ENCODE measurements at regions not wholly inside any gene's neighbourhood (a gene's known extent, or its start where the extent isn't known, plus 50 kb on each side); places are given as distances from the start of the nearest gene placed in this dataset.
"Not testable (repeated sequence)": the region's sequence is repeated elsewhere in the genome, so short reads cannot be mapped to it uniquely, and the experiment has no call there.

DNA sequence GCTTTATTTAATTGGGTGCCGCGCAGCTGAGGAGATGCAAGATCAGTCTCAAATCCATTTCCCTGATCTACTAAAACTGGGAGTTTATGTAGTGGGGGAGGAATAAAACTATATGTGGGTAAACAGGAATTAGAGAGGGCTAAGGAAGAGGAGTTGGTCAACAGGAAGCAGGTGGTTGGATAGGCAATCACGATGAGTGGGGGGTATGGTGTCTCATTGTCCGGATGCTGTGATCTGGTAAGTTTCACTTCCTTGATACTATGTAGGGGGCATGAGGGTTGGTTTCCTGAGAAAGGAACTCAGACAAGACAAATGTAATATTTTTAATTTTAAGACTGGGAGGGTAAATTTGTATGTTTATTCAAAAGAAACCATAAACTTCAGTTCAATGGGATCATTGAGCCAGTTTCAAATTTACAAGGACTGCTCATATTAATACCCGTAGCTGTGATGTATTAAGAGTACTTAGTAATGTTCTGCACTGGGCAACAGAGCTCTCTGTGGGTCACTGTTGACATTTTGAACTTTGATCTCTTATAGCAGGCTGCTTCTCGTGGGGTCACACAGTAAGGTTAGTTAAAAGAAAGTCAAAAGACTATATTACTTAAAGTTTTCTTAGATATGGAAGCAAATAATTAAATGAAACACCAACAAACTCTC, 786.2 kb upstream of the FBXO33 start:
- H3K9me3 Mint-ChIP-seq = peaks cover 4 to 30% (median 16%) of the 10 kb centered on the region in 7 donors
- ATAC-seq (ENCODE audit: low read depth in 2 of 2) (peak; percentile 96 to 97), DNase-seq (peak; percentile 45)
- no peaks in the 10 kb centered on the region for H3K36me3 Mint-ChIP-seq
- no peaks in the 10 kb centered on the region for H3K27me3 Mint-ChIP-seq
- peak overlapping the region in 5 of 8 donors; percentile 17 to 78 (median 53) for H3K4me3 Mint-ChIP-seq
- peaks cover 21 to 34% (median 23%) of the 10 kb centered on the region in 3 donors for H3K4me1 Mint-ChIP-seq
- H3K27ac Mint-ChIP-seq = peak overlapping the region; percentile 53 to 89 (median 84)

GRCh38 chr14:40216976-40217375, 784.7 kb upstream of the FBXO33 start:
- peaks cover 21 to 37% (median 23%) of the 10 kb centered on the region in 3 donors for H3K4me1 Mint-ChIP-seq
- no peak for DNase-seq
- H3K9me3 Mint-ChIP-seq = peaks cover 4 to 28% (median 17%) of the 10 kb centered on the region in 7 donors
- H3K4me3 Mint-ChIP-seq = no peak overlapping the region
- H3K27ac Mint-ChIP-seq = peak overlapping the region in 2 of 6 donors; percentile 67 to 76
- no peaks in the 10 kb centered on the region for H3K36me3 Mint-ChIP-seq
- no peaks in the 10 kb centered on the region for H3K27me3 Mint-ChIP-seq
- no peak for ATAC-seq (ENCODE audit: low read depth in 2 of 2)

DNA sequence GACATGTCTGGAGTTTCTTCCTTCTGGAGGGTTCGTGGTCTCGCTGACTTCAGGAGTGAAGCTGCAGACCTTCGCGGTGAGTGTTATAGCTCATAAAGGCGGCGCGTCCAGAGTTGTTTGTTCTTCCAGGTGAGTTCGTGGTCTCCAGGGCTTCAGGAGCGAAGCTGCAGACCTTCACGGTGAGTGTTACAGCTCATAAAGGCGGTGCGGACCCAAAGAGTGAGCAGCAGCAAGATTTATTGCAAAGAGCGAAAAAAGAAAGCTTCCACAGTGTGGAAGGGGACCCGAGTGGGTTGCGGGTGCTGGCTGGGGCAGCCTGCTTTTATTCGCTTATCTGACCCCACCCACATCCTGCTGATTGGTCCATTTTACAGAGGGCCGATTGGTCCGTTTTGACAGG, 784.2 kb upstream of the FBXO33 start:
- not testable (repeated sequence) for H3K27me3 Mint-ChIP-seq; H3K36me3 Mint-ChIP-seq; H3K4me3 Mint-ChIP-seq; DNase-seq; ATAC-seq (ENCODE audit: low read depth in 2 of 2)
- Mint-ChIP-seq H3K9me3 (peaks cover 4 to 28% (median 17%) of the 10 kb centered on the region in 7 donors), H3K27ac (peak overlapping the region in 3 of 6 donors; percentile 73 to 79 (median 76)), H3K4me1 (peaks cover 21 to 37% (median 23%) of the 10 kb centered on the region in 3 donors)

GRCh38 chr14:40213701-40214100, 781.5 kb upstream of the FBXO33 start:
- peak overlapping the region in 1 of 6 donors; percentile 12 for H3K27ac Mint-ChIP-seq
- H3K4me3 Mint-ChIP-seq = no peak overlapping the region
- H3K27me3 Mint-ChIP-seq = no peaks in the 10 kb centered on the region
- peaks cover 0 to 3% of the 10 kb centered on the region in 2 donors for H3K36me3 Mint-ChIP-seq
- H3K9me3 Mint-ChIP-seq = peaks cover 5 to 27% (median 16%) of the 10 kb centered on the region in 7 donors
- no peak for DNase-seq
- H3K4me1 Mint-ChIP-seq = peaks cover 11 to 26% (median 12%) of the 10 kb centered on the region in 3 donors
- no peak for ATAC-seq (ENCODE audit: low read depth in 2 of 2)

DNA sequence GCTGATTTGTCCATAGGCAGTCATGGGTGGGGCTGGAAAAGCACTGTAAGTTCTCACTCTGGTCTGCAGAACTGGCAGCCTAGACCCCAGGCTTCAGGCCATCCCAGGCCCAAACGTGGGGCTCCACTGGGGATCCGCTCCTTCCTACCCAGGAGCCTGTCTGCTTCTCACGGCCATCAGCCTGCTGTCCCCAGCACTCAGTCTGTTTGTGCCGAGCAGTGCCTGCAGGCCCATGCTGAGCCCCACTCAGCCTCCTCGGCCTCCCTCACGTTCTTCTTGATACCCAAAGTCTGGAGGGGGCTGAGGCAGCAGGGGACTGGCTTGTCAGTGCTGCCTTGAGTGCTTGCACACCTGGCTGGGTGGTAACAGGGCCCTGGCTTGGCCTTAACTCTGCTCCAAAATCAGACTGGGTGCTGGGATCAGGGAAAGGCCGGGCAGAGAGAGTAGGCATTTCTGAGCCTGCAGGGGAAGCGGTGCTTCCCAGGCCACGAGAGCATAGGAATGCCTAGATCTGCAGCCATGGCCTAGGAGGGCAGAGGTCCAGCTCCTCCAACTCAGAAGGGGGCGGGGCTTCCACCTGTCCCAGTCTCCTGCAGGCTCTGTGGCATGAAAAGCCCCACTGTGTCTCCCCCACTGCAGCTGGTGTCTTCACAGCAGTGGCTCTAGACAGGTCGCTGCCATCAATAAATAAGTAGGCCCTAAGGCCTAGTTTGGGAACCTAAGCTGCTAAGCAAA, 772.4 kb upstream of the FBXO33 start:
- peaks cover 0 to 11% (median 7%) of the 10 kb centered on the region in 7 donors for H3K9me3 Mint-ChIP-seq
- ATAC-seq (ENCODE audit: low read depth in 2 of 2) (no peak), DNase-seq (no peak)
- H3K4me1 Mint-ChIP-seq = no peaks in the 10 kb centered on the region
- no peak overlapping the region for H3K27ac Mint-ChIP-seq
- no peak overlapping the region for H3K4me3 Mint-ChIP-seq
- no peaks in the 10 kb centered on the region for H3K27me3 Mint-ChIP-seq
- H3K36me3 Mint-ChIP-seq = peaks cover 0 to 7% of the 10 kb centered on the region in 2 donors

- H3K9me3 Mint-ChIP-seq = peaks cover 0 to 6% (median 3%) of the 10 kb centered on the region in 7 donors
- no peaks in the 10 kb centered on the region for H3K36me3 Mint-ChIP-seq
- no peak overlapping the region for H3K4me3 Mint-ChIP-seq
- H3K27ac Mint-ChIP-seq = no peak overlapping the region
- H3K4me1 Mint-ChIP-seq = no peaks in the 10 kb centered on the region
- no peak for DNase-seq
- H3K27me3 Mint-ChIP-seq = no peaks in the 10 kb centered on the region
- ATAC-seq (ENCODE audit: low read depth in 2 of 2) = no peak
Measured at GRCh38 chr14:40199101-40199500, 766.9 kb upstream of the FBXO33 start.

GRCh38 chr14:40197344-40197743, 765.1 kb upstream of the FBXO33 start:
- H3K4me3 Mint-ChIP-seq = no peak overlapping the region
- DNase-seq = no peak
- H3K9me3 Mint-ChIP-seq = peaks cover 0 to 3% (median 0%) of the 10 kb centered on the region in 7 donors
- H3K27me3 Mint-ChIP-seq = no peaks in the 10 kb centered on the region
- no peaks in the 10 kb centered on the region for H3K4me1 Mint-ChIP-seq
- H3K36me3 Mint-ChIP-seq = no peaks in the 10 kb centered on the region
- H3K27ac Mint-ChIP-seq = no peak overlapping the region
- ATAC-seq (ENCODE audit: low read depth in 2 of 2) = no peak

GRCh38 chr14:40188006-40188405, 755.8 kb upstream of the FBXO33 start:
- H3K4me1 Mint-ChIP-seq = no peaks in the 10 kb centered on the region
- H3K27me3 Mint-ChIP-seq = no peaks in the 10 kb centered on the region
- H3K36me3 Mint-ChIP-seq = no peaks in the 10 kb centered on the region
- H3K4me3 Mint-ChIP-seq = no peak overlapping the region
- DNase-seq (no peak), ATAC-seq (ENCODE audit: low read depth in 2 of 2) (no peak)
- no peak overlapping the region for H3K27ac Mint-ChIP-seq
- H3K9me3 Mint-ChIP-seq = peaks cover 0 to 3% (median 0%) of the 10 kb centered on the region in 7 donors

- Mint-ChIP-seq H3K4me3 (no peak overlapping the region), H3K36me3 (peaks cover 9 to 18% of the 10 kb centered on the region in 2 donors), H3K9me3 (peaks cover 5 to 30% (median 20%) of the 10 kb centered on the region in 7 donors), H3K4me1 (no peaks in the 10 kb centered on the region), H3K27ac (no peak overlapping the region), H3K27me3 (no peaks in the 10 kb centered on the region)
- DNase-seq = no peak
- ATAC-seq (ENCODE audit: low read depth in 2 of 2) = no peak
Measured at GRCh38 chr14:40164083-40164482, 731.9 kb upstream of the FBXO33 start.

DNA sequence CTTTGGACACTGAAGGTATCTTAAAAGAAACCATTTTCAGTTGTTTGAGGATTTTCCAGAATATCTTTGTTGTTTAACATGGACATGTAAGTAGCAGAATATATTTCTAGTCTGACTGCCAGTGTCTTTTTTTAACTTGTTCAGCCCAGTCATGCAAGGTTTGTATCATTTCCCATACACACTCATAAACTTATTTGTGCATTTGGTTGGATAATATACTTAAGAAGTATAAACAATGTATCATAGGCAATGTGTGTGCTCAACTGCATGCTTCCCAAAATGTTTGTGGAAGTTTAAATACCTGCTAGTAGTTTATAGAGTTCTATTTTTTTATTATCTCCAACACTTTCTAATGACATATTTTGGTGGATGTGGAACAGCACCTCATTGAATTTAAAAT, 707.4 kb upstream of the FBXO33 start:
- no peaks in the 10 kb centered on the region for H3K4me1 Mint-ChIP-seq
- ATAC-seq (ENCODE audit: low read depth in 2 of 2) (no peak), DNase-seq (no peak)
- no peaks in the 10 kb centered on the region for H3K27me3 Mint-ChIP-seq
- no peak overlapping the region for H3K4me3 Mint-ChIP-seq
- H3K36me3 Mint-ChIP-seq = no peaks in the 10 kb centered on the region
- no peak overlapping the region for H3K27ac Mint-ChIP-seq
- peaks cover 0 to 11% (median 7%) of the 10 kb centered on the region in 7 donors for H3K9me3 Mint-ChIP-seq

DNA sequence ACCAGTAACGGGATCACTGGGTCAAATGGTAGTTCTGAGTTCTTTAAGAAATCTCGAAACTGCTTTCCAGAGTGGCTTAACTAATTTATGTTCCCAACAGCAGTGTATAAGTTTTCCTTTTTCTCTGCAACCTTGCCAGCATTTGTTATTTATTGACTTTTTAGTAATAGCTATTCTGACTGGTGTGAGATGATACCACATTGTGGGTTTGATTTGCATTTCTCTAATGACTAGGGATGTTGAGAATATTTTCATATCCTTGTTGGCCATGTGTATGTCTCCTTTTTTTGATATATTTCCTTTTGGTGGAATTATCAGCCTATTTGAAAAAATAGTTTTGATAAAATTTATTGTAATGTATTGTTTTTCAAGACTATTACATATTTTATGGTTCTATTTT, 701.2 kb upstream of the FBXO33 start:
- Mint-ChIP-seq H3K36me3 (peaks cover 0 to 4% of the 10 kb centered on the region in 2 donors), H3K27me3 (no peaks in the 10 kb centered on the region), H3K27ac (no peak overlapping the region), H3K9me3 (peaks cover 5 to 19% (median 11%) of the 10 kb centered on the region in 7 donors), H3K4me1 (no peaks in the 10 kb centered on the region), H3K4me3 (no peak overlapping the region)
- ATAC-seq (ENCODE audit: low read depth in 2 of 2) (no peak), DNase-seq (no peak)

- DNase-seq (no peak), ATAC-seq (ENCODE audit: low read depth in 2 of 2) (no peak)
- no peaks in the 10 kb centered on the region for H3K27me3 Mint-ChIP-seq
- H3K36me3 Mint-ChIP-seq = peaks cover 4 to 7% of the 10 kb centered on the region in 2 donors
- H3K4me1 Mint-ChIP-seq = no peaks in the 10 kb centered on the region
- no peak overlapping the region for H3K27ac Mint-ChIP-seq
- no peak overlapping the region for H3K4me3 Mint-ChIP-seq
- peaks cover 3 to 13% (median 6%) of the 10 kb centered on the region in 7 donors for H3K9me3 Mint-ChIP-seq
Measured at GRCh38 chr14:40129159-40129558, 696.9 kb upstream of the FBXO33 start.

DNA sequence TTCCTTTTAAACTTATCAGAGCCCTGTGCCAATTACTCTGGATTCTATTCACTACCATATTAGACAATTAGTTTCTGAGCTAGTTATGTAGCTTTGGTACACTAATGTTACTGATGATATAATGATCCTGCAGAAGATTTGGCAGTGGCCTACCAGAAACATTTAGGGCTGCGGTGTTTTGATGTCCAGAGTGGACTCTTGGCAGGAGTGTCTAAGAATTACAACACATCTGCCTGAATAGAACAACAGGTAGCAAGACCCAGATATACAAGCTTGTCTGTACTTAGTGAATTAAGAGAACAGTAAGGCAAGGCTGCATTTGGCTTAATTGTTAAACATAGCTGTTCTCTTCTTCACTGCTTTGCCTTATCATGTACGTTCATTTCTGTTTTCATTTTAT, 691.6 kb upstream of the FBXO33 start:
- Mint-ChIP-seq H3K36me3 (peaks cover 0 to 7% of the 10 kb centered on the region in 2 donors), H3K27ac (no peak overlapping the region), H3K4me3 (no peak overlapping the region), H3K4me1 (peaks cover 0 to 1% (median 0%) of the 10 kb centered on the region in 3 donors), H3K27me3 (no peaks in the 10 kb centered on the region), H3K9me3 (peaks cover 0 to 4% (median 3%) of the 10 kb centered on the region in 7 donors)
- ATAC-seq (ENCODE audit: low read depth in 2 of 2) (no peak), DNase-seq (no peak)
